NB4 (cell line): ENCODE measurements at regions not wholly inside any gene's neighbourhood (a gene's known extent, or its start where the extent isn't known, plus 50 kb on each side); places are given as distances from the start of the nearest gene placed in this dataset.

Experiments used
- MYC ChIP-seq: IDR thresholded peaks from 2 replicates; pipeline ENCODE4 v1.6.1; 2011; ENCODE audit warnings: low read depth, low read length
- POLR2A ChIP-seq: IDR thresholded peaks from 2 replicates; pipeline ENCODE4 v1.6.1; 2011; ENCODE audit warnings: mild to moderate bottlenecking; ENCODE audit not compliant: insufficient read length; ENCODE audit errors: extremely low read depth
- TF ChIP-seq, protein P1 (sequence below): IDR thresholded peaks from one replicate; pipeline ENCODE4 v1.5.1; 2012; ENCODE audit warnings: low read depth, low read length
- TF ChIP-seq, protein P2 (sequence below): IDR thresholded peaks from 2 replicates; pipeline ENCODE4 v1.6.1; 2011; ENCODE audit warnings: low read depth, low read length

DNA sequence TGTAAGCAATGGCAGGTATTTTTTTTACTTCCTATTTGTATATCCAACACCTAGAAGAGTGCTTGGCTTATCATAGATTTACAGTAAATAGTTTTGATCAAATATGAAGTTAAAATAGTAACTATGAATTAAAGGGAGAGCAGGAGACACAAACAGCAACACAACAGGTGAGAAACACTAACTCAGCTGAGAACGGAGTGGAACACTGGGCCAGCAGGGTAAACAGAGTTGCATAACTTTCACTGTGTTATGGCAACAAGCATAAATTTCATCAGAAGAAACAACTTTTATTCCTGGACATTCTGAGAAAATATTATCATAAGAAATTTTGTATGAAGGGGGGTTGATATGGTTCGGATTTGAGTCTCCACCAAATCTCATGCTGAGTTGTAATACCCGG lies 52.2 kb upstream of the SMIM30 start:
- TF ChIP-seq, protein P1, sequence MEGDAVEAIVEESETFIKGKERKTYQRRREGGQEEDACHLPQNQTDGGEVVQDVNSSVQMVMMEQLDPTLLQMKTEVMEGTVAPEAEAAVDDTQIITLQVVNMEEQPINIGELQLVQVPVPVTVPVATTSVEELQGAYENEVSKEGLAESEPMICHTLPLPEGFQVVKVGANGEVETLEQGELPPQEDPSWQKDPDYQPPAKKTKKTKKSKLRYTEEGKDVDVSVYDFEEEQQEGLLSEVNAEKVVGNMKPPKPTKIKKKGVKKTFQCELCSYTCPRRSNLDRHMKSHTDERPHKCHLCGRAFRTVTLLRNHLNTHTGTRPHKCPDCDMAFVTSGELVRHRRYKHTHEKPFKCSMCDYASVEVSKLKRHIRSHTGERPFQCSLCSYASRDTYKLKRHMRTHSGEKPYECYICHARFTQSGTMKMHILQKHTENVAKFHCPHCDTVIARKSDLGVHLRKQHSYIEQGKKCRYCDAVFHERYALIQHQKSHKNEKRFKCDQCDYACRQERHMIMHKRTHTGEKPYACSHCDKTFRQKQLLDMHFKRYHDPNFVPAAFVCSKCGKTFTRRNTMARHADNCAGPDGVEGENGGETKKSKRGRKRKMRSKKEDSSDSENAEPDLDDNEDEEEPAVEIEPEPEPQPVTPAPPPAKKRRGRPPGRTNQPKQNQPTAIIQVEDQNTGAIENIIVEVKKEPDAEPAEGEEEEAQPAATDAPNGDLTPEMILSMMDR, result no peak
- TF ChIP-seq POLR2A, result no peak
- TF ChIP-seq, protein P2, sequence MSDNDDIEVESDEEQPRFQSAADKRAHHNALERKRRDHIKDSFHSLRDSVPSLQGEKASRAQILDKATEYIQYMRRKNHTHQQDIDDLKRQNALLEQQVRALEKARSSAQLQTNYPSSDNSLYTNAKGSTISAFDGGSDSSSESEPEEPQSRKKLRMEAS, result no peak
- no peak for TF ChIP-seq MYC
